ENCODE measurements at regions not wholly inside any gene's neighbourhood (a gene's known extent, or its start where the extent isn't known, plus 50 kb on each side); places are given as distances from the start of the nearest gene placed in this dataset.
"Not testable (repeated sequence)": the region's sequence is repeated elsewhere in the genome, so short reads cannot be mapped to it uniquely, and the experiment has no call there.

DNA sequence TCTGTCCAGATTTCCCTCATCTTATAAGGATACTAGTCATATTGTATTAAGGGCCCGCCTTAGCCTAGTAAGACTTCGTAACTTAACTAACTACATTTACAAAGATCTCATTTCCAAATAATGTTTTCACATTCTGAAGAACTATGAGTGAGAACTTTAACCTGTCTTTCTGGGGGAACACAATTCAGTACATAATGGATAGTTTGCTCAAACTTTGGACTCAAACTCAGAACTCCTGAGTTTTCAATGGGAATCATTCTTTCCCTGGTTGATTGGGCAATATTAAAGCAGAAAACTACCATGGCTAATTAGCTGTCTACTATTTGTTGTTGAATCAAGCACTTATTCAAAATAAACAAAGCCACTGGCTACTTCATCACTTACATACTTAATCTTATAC, 522.9 kb downstream of the REEP3 start:
- Histone ChIP-seq H3F3A (ENCODE audit: insufficient read depth, low read length) (0 out of 2 replicates have a peak, but pooled peaks cover 4% of the 10 kb centered on the region), H3K9ac (ENCODE audit: low read length) (no peak overlapping the region), H2AFZ (ENCODE audit: low read length) (no peak overlapping the region), H3K4me2 (ENCODE audit: low read depth, low read length) (no peak overlapping the region), H3K9me2 (replicated peaks; ENCODE audit: insufficient read depth, low read length) (no peaks in the 10 kb centered on the region), H3K27me3 (replicated peaks; ENCODE audit: insufficient read depth, low read length) (no peaks in the 10 kb centered on the region), H3K4me1 (ENCODE audit: low read length) (peaks cover 4% of the 10 kb centered on the region), H3K9me3 (replicated peaks; ENCODE audit: insufficient read depth, low read length) (no peaks in the 10 kb centered on the region), H4K20me1 (ENCODE audit: insufficient read depth, low read length) (no peaks in the 10 kb centered on the region), H3K4me3 (ENCODE audit: low read length) (no peak overlapping the region), H3K27ac (ENCODE audit: low read length) (no peak overlapping the region), H3K79me2 (ENCODE audit: low read length) (no peaks in the 10 kb centered on the region), H3K36me3 (replicated peaks; ENCODE audit: insufficient read depth, low read length) (no peaks in the 10 kb centered on the region)
- DNase-seq = no peak
- TF ChIP-seq EZH2 (optimal IDR thresholded peaks at IDR 0.05; ENCODE audit: low read depth, low read length) (no peak), EZH2phosphoT487 (IDR thresholded peaks at IDR 0.05; ENCODE audit: low read length) (no peak)
- TF ChIP-seq, protein P1, sequence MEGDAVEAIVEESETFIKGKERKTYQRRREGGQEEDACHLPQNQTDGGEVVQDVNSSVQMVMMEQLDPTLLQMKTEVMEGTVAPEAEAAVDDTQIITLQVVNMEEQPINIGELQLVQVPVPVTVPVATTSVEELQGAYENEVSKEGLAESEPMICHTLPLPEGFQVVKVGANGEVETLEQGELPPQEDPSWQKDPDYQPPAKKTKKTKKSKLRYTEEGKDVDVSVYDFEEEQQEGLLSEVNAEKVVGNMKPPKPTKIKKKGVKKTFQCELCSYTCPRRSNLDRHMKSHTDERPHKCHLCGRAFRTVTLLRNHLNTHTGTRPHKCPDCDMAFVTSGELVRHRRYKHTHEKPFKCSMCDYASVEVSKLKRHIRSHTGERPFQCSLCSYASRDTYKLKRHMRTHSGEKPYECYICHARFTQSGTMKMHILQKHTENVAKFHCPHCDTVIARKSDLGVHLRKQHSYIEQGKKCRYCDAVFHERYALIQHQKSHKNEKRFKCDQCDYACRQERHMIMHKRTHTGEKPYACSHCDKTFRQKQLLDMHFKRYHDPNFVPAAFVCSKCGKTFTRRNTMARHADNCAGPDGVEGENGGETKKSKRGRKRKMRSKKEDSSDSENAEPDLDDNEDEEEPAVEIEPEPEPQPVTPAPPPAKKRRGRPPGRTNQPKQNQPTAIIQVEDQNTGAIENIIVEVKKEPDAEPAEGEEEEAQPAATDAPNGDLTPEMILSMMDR (IDR thresholded peaks at IDR 0.05; ENCODE audit: low read length) = no peak

DNA sequence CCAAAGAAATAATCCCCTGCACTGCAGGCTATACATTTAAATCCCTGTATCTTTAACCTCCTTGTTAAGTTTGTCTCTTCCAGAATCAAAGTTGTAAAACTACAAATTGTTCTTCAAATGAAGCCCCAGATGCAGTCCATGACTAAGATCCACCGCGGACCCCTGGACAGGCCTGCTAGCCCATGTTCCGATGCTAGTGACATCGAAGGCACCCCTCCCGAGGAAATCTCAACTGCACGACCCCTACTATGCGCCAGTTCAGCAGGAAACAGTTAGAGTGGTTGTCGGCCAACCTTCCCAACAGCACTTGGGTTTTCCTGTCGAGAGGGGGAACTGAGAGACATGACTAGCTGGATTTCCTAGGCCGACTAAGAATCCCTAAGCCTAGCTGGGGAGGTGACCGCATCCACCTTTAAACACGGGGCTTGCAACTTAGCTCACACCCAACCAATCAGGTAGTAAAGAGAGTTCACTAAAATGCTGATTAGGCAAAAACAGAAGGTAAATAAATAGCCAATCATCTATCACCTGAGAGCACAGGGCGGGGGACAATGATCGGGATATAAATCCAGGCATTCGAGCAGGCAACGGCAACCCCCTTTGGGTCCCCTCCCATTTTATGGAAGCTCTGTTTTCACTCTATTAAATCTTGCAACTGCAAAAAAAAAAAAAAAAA, 523.9 kb downstream of the REEP3 start:
- not testable (repeated sequence) for H3K4me1 ChIP-seq (ENCODE audit: low read length); H3K27me3 ChIP-seq (replicated peaks; ENCODE audit: insufficient read depth, low read length); DNase-seq; H3K9me3 ChIP-seq (replicated peaks; ENCODE audit: insufficient read depth, low read length); H3K4me2 ChIP-seq (ENCODE audit: low read depth, low read length); H3K36me3 ChIP-seq (replicated peaks; ENCODE audit: insufficient read depth, low read length); H2AFZ ChIP-seq (ENCODE audit: low read length); H3K4me3 ChIP-seq (ENCODE audit: low read length); H3K79me2 ChIP-seq (ENCODE audit: low read length); H3K9me2 ChIP-seq (replicated peaks; ENCODE audit: insufficient read depth, low read length); H3K27ac ChIP-seq (ENCODE audit: low read length); H3F3A ChIP-seq (ENCODE audit: insufficient read depth, low read length); H4K20me1 ChIP-seq (ENCODE audit: insufficient read depth, low read length); H3K9ac ChIP-seq (ENCODE audit: low read length)

DNA sequence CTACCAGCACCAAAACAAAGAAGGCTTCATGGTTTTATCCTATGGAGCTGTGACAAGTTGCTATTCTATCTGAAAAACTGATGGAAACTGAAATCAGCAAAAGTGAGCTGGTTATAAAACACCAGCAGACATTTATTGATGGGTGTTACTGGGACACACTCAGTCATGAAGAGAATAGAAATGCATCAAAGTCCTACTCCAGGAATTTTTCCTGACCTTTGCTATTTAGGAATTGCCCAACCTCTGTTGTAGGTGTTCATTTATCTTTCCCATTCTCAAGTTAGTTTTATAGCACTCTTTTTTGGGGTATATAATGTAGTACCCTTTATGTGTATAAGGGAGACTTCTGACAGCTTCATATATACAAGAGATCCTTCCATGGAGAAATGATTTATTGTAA, 533.2 kb downstream of the REEP3 start:
- H3K4me3 ChIP-seq (ENCODE audit: low read length) = no peak overlapping the region
- DNase-seq = no peak
- TF ChIP-seq EZH2phosphoT487 (IDR thresholded peaks at IDR 0.05; ENCODE audit: low read length) (no peak), EZH2 (optimal IDR thresholded peaks at IDR 0.05; ENCODE audit: low read depth, low read length) (no peak)
- TF ChIP-seq, protein P1 (IDR thresholded peaks at IDR 0.05; ENCODE audit: low read length) = no peak
- no peaks in the 10 kb centered on the region for H3K9me2 ChIP-seq (replicated peaks; ENCODE audit: insufficient read depth, low read length)
- no peaks in the 10 kb centered on the region for H3K9me3 ChIP-seq (replicated peaks; ENCODE audit: insufficient read depth, low read length)
- no peak overlapping the region for H3K4me2 ChIP-seq (ENCODE audit: low read depth, low read length)
- H3F3A ChIP-seq (ENCODE audit: insufficient read depth, low read length) = no peaks in the 10 kb centered on the region
- no peaks in the 10 kb centered on the region for H3K36me3 ChIP-seq (replicated peaks; ENCODE audit: insufficient read depth, low read length)
- no peak overlapping the region for H3K9ac ChIP-seq (ENCODE audit: low read length)
- no peak overlapping the region for H3K27ac ChIP-seq (ENCODE audit: low read length)
- no peaks in the 10 kb centered on the region for H3K79me2 ChIP-seq (ENCODE audit: low read length)
- no peaks in the 10 kb centered on the region for H3K27me3 ChIP-seq (replicated peaks; ENCODE audit: insufficient read depth, low read length)
- H3K4me1 ChIP-seq (ENCODE audit: low read length) = no peaks in the 10 kb centered on the region
- H4K20me1 ChIP-seq (ENCODE audit: insufficient read depth, low read length) = no peaks in the 10 kb centered on the region
- no peak overlapping the region for H2AFZ ChIP-seq (ENCODE audit: low read length)

DNA sequence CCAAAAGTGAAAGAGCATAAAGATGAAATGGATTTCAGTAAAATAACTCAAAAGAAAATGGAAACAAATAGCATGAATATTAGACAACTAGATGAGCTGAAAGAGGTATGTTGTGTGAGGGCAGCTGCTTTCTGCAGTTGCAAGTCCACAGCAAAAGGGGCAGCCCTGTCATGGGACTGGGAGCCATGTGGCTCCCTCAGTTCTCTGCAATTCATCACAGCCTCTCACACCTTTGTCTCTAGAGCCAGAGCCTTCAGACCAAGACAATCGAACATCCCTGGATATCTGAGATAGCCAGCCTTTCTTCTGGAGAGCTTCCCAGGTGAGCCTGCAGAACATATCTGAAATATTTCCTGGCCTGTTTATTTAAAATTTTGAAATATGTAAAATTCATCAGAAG, 538.7 kb downstream of the REEP3 start:
- Histone ChIP-seq H3K9me2 (replicated peaks; ENCODE audit: insufficient read depth, low read length) (no peaks in the 10 kb centered on the region), H3K27me3 (replicated peaks; ENCODE audit: insufficient read depth, low read length) (no peaks in the 10 kb centered on the region), H3K36me3 (replicated peaks; ENCODE audit: insufficient read depth, low read length) (no peaks in the 10 kb centered on the region), H3F3A (ENCODE audit: insufficient read depth, low read length) (no peaks in the 10 kb centered on the region), H3K27ac (ENCODE audit: low read length) (no peak overlapping the region), H3K9ac (ENCODE audit: low read length) (no peak overlapping the region), H3K4me1 (ENCODE audit: low read length) (no peaks in the 10 kb centered on the region), H3K79me2 (ENCODE audit: low read length) (no peaks in the 10 kb centered on the region), H2AFZ (ENCODE audit: low read length) (no peak overlapping the region), H4K20me1 (ENCODE audit: insufficient read depth, low read length) (no peaks in the 10 kb centered on the region), H3K4me2 (ENCODE audit: low read depth, low read length) (no peak overlapping the region), H3K9me3 (replicated peaks; ENCODE audit: insufficient read depth, low read length) (no peaks in the 10 kb centered on the region), H3K4me3 (ENCODE audit: low read length) (no peak overlapping the region)
- no peak for DNase-seq
- no peak for TF ChIP-seq EZH2 (optimal IDR thresholded peaks at IDR 0.05; ENCODE audit: low read depth, low read length)
- TF ChIP-seq EZH2phosphoT487 (IDR thresholded peaks at IDR 0.05; ENCODE audit: low read length) = no peak
- TF ChIP-seq, protein P1 (IDR thresholded peaks at IDR 0.05; ENCODE audit: low read length) = no peak

Measured in MM.1S (cell line).